Caco-2 (cell line): ENCODE measurements at regions not wholly inside any gene's neighbourhood (a gene's known extent, or its start where the extent isn't known, plus 50 kb on each side); places are given as distances from the start of the nearest gene placed in this dataset.

Source experiments
- BruUV-seq: library from RNA; stranded (reverse); fragments of 400-500 nt; replicated peaks from 2 replicates; lab custom pipeline; 2021; lab: Mats Ljungman, UMichigan
- CTCF ChIA-PET: fragments of 300-600 bp; sonication (Branson Sonifier 250); formaldehyde crosslinking; loops from one replicate; lab custom pipeline; 2022; ENCODE audit warnings: antibody characterized with exemption; lab: Charles Lee
- POLR2A ChIA-PET: fragments of 300-600 bp; sonication (Branson Sonifier 250); formaldehyde crosslinking; loops from one replicate; lab custom pipeline; 2022; ENCODE audit warnings: antibody characterized with exemption; lab: Charles Lee
- DNase-seq, 2 experiments: peaks; one replicate each; pipeline versions ENCODE4 v3.0.0 to v3.0.0-alpha.2; 2020 to 2022
- H3K27me3 ChIP-seq: replicated peaks from 2 replicates; pipeline ENCODE4 v1.6.0; 2011; ENCODE audit warnings: low read length; ENCODE audit not compliant: control insufficient read depth, insufficient read depth
- H3K36me3 ChIP-seq: 2 replicates; pipeline ENCODE4 v1.5.1; 2011; ENCODE audit warnings: low read length; ENCODE audit not compliant: control insufficient read depth, insufficient read depth
- H3K4me1 ChIP-seq: fragments of 250-450 bp; sonication (Bioruptor Pico); 2 replicates; pipeline ENCODE4 v1.5.1; 2020; ENCODE audit warnings: mild to moderate bottlenecking
- H3K4me3 ChIP-seq: 2 replicates; pipeline ENCODE4 v1.5.1; 2011; ENCODE audit warnings: low read depth, mild to moderate bottlenecking, control low read depth, low read length
- H3K9me3 ChIP-seq: fragments of 250-450 bp; sonication (Bioruptor Pico); 2 replicates; pipeline ENCODE4 v1.5.1; 2020; ENCODE audit warnings: mild to moderate bottlenecking, moderate library complexity
- H3K27ac Mint-ChIP-seq: one replicate; pipeline ENCODE4 v1.8.0; 2022; ENCODE audit warnings: mixed read lengths; ENCODE audit not compliant: unreplicated experiment
- H3K27me3 Mint-ChIP-seq: one replicate; pipeline ENCODE4 v1.8.0; 2022; ENCODE audit warnings: mixed read lengths; ENCODE audit not compliant: insufficient read depth, unreplicated experiment
- H3K36me3 Mint-ChIP-seq: one replicate; pipeline ENCODE4 v1.8.0; 2022; ENCODE audit warnings: mild to moderate bottlenecking, mixed read lengths; ENCODE audit not compliant: insufficient read depth, unreplicated experiment
- H3K4me1 Mint-ChIP-seq: one replicate; pipeline ENCODE4 v1.8.0; 2022; ENCODE audit warnings: low read depth, mixed read lengths; ENCODE audit not compliant: unreplicated experiment
- H3K4me3 Mint-ChIP-seq: one replicate; pipeline ENCODE4 v1.8.0; 2022; ENCODE audit warnings: mild to moderate bottlenecking, moderate library complexity, mixed read lengths; ENCODE audit not compliant: unreplicated experiment
- H3K9me3 Mint-ChIP-seq: one replicate; pipeline ENCODE4 v1.8.0; 2022; ENCODE audit warnings: mixed read lengths; ENCODE audit not compliant: unreplicated experiment
- CTCF ChIP-seq, 2 experiments: fragments of 200-600 bp in 1 of 2; IDR thresholded peaks; 1 replicate in 1 of 2; 2 replicates in 1 of 2; pipeline versions ENCODE4 v1.5.1 to v1.8.0; 2011 to 2022; ENCODE audit warnings: antibody characterized with exemption in 1 of 2, control low read depth in 1 of 2, inconsistent platforms in 1 of 2, low read depth in 1 of 2, low read length in 1 of 2, mild to moderate bottlenecking in 1 of 2, moderate library complexity in 1 of 2; ENCODE audit not compliant: insufficient read depth in 1 of 2, severe bottlenecking in 1 of 2, unreplicated experiment in 1 of 2
- intact Hi-C: fragments of 100-400 bp; cut with micrococcal nuclease; formaldehyde crosslinking; loops from one replicate; pipeline ENCODE4 v1.10.0; 2022; ENCODE audit not compliant: unreplicated experiment

GRCh38 chr1:110756506-110756905, 81.8 kb upstream of the KCNA3 start:
- H3K36me3 Mint-ChIP-seq: no peaks in the 10 kb centered on the region
- H3K4me3 Mint-ChIP-seq: no peak overlapping the region
- H3K27me3 Mint-ChIP-seq: peaks cover 18% of the 10 kb centered on the region
- H3K27ac Mint-ChIP-seq: no peak overlapping the region
- H3K4me1 Mint-ChIP-seq: no peaks in the 10 kb centered on the region
- Histone ChIP-seq H3K4me1 (no peaks in the 10 kb centered on the region), H3K27me3 (no peaks in the 10 kb centered on the region), H3K9me3 (no peaks in the 10 kb centered on the region), H3K4me3 (no peak overlapping the region), H3K36me3 (no peaks in the 10 kb centered on the region)
- DNase-seq: no peak
- CTCF ChIA-PET: no interaction called here
- no peaks in the 10 kb centered on the region for H3K9me3 Mint-ChIP-seq
- intact Hi-C loops: no loop called here
- TF ChIP-seq CTCF (IDR thresholded peaks at IDR 0.05; ENCODE audit: insufficient read depth in 1 of 2, low read depth in 1 of 2, low read length in 1 of 2, severe bottlenecking in 1 of 2, unreplicated experiment in 1 of 2): no peak
- POLR2A ChIA-PET: no interaction called here
- no TSS peak for BruUV-seq

GRCh38 chr1:110752941-110753725, 78.4 kb upstream of the KCNA3 start:
- ChIA-PET CTCF (no interaction called here), POLR2A (interaction anchor here (0.6 kb wide), 1 partner anchor 169 kb away, joined by 3 read pairs; no protein-coding TSS in a partner anchor)
- Mint-ChIP-seq H3K4me3 (no peak overlapping the region), H3K27ac (no peak overlapping the region), H3K27me3 (peaks cover 8% of the 10 kb centered on the region), H3K36me3 (no peaks in the 10 kb centered on the region), H3K4me1 (no peaks in the 10 kb centered on the region), H3K9me3 (no peaks in the 10 kb centered on the region)
- no peak for DNase-seq
- Histone ChIP-seq H3K4me3 (no peak overlapping the region), H3K36me3 (no peaks in the 10 kb centered on the region), H3K27me3 (no peaks in the 10 kb centered on the region), H3K9me3 (no peaks in the 10 kb centered on the region), H3K4me1 (no peaks in the 10 kb centered on the region)
- intact Hi-C loops: no loop called here
- BruUV-seq: no TSS peak
- TF ChIP-seq CTCF (IDR thresholded peaks at IDR 0.05; ENCODE audit: insufficient read depth in 1 of 2, low read depth in 1 of 2, low read length in 1 of 2, severe bottlenecking in 1 of 2, unreplicated experiment in 1 of 2): no peak

GRCh38 chr1:110750562-110750961, 75.8 kb upstream of the KCNA3 start:
- Mint-ChIP-seq H3K4me1 (no peaks in the 10 kb centered on the region), H3K4me3 (no peak overlapping the region), H3K27ac (no peak overlapping the region), H3K9me3 (no peaks in the 10 kb centered on the region), H3K27me3 (peaks cover 5% of the 10 kb centered on the region), H3K36me3 (no peaks in the 10 kb centered on the region)
- Histone ChIP-seq H3K4me1 (no peaks in the 10 kb centered on the region), H3K9me3 (no peaks in the 10 kb centered on the region), H3K27me3 (no peaks in the 10 kb centered on the region), H3K4me3 (no peak overlapping the region), H3K36me3 (no peaks in the 10 kb centered on the region)
- intact Hi-C loops: no loop called here
- no peak for TF ChIP-seq CTCF (IDR thresholded peaks at IDR 0.05; ENCODE audit: insufficient read depth in 1 of 2, low read depth in 1 of 2, low read length in 1 of 2, severe bottlenecking in 1 of 2, unreplicated experiment in 1 of 2)
- no TSS peak for BruUV-seq
- POLR2A ChIA-PET: no interaction called here
- CTCF ChIA-PET: no interaction called here
- no peak for DNase-seq
